H1 (cell line): ENCODE measurements at regions not wholly inside any gene's neighbourhood (a gene's known extent, or its start where the extent isn't known, plus 50 kb on each side); places are given as distances from the start of the nearest gene placed in this dataset.

Experiments
- CTCF ChIA-PET: fragments of 300-600 bp; sonication (Branson Sonifier 250); formaldehyde crosslinking; loops from one replicate; lab custom pipeline; 2021; ENCODE audit not compliant: partially characterized antibody; lab: Charles Lee
- POLR2A ChIA-PET: fragments of 300-600 bp; sonication (Branson Sonifier 250); formaldehyde crosslinking; loops from one replicate; lab custom pipeline; 2021; ENCODE audit warnings: inconsistent platforms; ENCODE audit not compliant: partially characterized antibody; lab: Charles Lee
- DNase-seq, 2 experiments: peaks; one replicate each; pipeline versions ENCODE4 v3.0.0 to v3.0.0-alpha.2; 2010 to 2022; ENCODE audit warnings: low spot score in 2 of 2, low read depth in 1 of 2, mixed read lengths in 1 of 2
- FAIRE-seq: peaks from 2 replicates; lab custom pipeline; 2011; peaks lifted over from hg19 to GRCh38; lab: Jason Lieb, UNC
- H2AFZ ChIP-seq: 2 replicates; pipeline ENCODE4 v1.8.1; 2012; ENCODE audit warnings: low read length, inconsistent platforms
- H2AK5ac ChIP-seq: 2 replicates; pipeline ENCODE4 v1.6.1; 2013; ENCODE audit warnings: low read depth, low read length
- H2BK120ac ChIP-seq: replicated peaks from 2 replicates; pipeline ENCODE3; 2013; ENCODE audit warnings: low read depth, low read length, inconsistent platforms
- H2BK12ac ChIP-seq: 2 replicates; pipeline ENCODE4 v1.6.1; 2013; ENCODE audit warnings: low read depth, low read length
- H2BK15ac ChIP-seq: 2 replicates; pipeline ENCODE4 v1.6.1; 2013; ENCODE audit warnings: low read length
- H2BK20ac ChIP-seq: 2 replicates; pipeline ENCODE4 v1.6.1; 2013; ENCODE audit warnings: low read length
- H2BK5ac ChIP-seq: 2 replicates; pipeline ENCODE4 v1.6.1; 2013; ENCODE audit warnings: low read depth, low read length
- H3K14ac ChIP-seq: 2 replicates; pipeline ENCODE4 v1.6.1; 2013; ENCODE audit warnings: inconsistent platforms; ENCODE audit not compliant: insufficient read length
- H3K18ac ChIP-seq: 2 replicates; pipeline ENCODE4 v1.6.1; 2013; ENCODE audit warnings: low read length; ENCODE audit errors: extremely low read depth
- H3K23ac ChIP-seq: 2 replicates; pipeline ENCODE4 v1.6.1; 2013; ENCODE audit warnings: inconsistent platforms; ENCODE audit not compliant: insufficient read length
- H3K23me2 ChIP-seq: 2 replicates; pipeline ENCODE4 v1.6.1; 2013; ENCODE audit warnings: low read depth, low read length
- H3K27ac ChIP-seq: 2 replicates; pipeline ENCODE4 v1.6.1; 2011; ENCODE audit warnings: low read depth, low read length, inconsistent platforms
- H3K27me3 ChIP-seq, 4 experiments: replicated peaks in 1 of 4; 1 replicate in 1 of 4; 2 replicates in 3 of 4; pipeline versions ENCODE4 v1.6.1 to v1.8.1; 2011 to 2013; ENCODE audit warnings: low read length in 3 of 4, mild to moderate bottlenecking in 3 of 4, inconsistent platforms in 2 of 4, mixed read lengths in 2 of 4, moderate library complexity in 1 of 4; ENCODE audit not compliant: control insufficient read depth in 3 of 4, insufficient read depth in 3 of 4; ENCODE audit errors: extremely low read depth in 1 of 4
- H3K36me3 ChIP-seq, 4 experiments: 2 replicates each; pipeline versions ENCODE4 v1.6.1 to v1.8.1; 2011 to 2013; ENCODE audit warnings: mild to moderate bottlenecking in 4 of 4, low read length in 3 of 4, moderate library complexity in 2 of 4, control low read depth in 1 of 4, inconsistent platforms in 1 of 4; ENCODE audit not compliant: insufficient read depth in 4 of 4, control insufficient read depth in 2 of 4
- H3K4ac ChIP-seq: replicated peaks from 2 replicates; pipeline ENCODE3; 2013; ENCODE audit warnings: low read length, low read depth, mixed read lengths, inconsistent platforms; ENCODE audit not compliant: insufficient read length
- H3K4me1 ChIP-seq, 4 experiments: replicated peaks in 1 of 4; 1 replicate in 1 of 4; 2 replicates in 3 of 4; pipeline versions ENCODE4 v1.6.1 to v1.8.1; 2011 to 2013; ENCODE audit warnings: low read length in 3 of 4, inconsistent platforms in 2 of 4, mixed read lengths in 1 of 4; ENCODE audit not compliant: insufficient read depth in 4 of 4, control insufficient read depth in 3 of 4
- H3K4me2 ChIP-seq, 2 experiments: 2 replicates each; pipeline versions ENCODE4 v1.6.1 to v1.8.1; 2011 to 2013; ENCODE audit warnings: low read depth in 2 of 2, low read length in 2 of 2, control low read depth in 1 of 2, inconsistent platforms in 1 of 2, mild to moderate bottlenecking in 1 of 2; ENCODE audit not compliant: insufficient read depth in 1 of 2
- H3K4me3 ChIP-seq, 4 experiments: fragments of 200-600, 300-600 bp in 1 of 4; sonication (generic), shearing (Covaris generic), sonication (Bioruptor Twin) in 1 of 4; 2 replicates each; pipeline versions ENCODE4 v1.5.1 to v1.8.1; 2011 to 2016; ENCODE audit warnings: low read length in 4 of 4, low read depth in 3 of 4, control low read depth in 2 of 4, inconsistent platforms in 2 of 4, mild to moderate bottlenecking in 2 of 4, mixed read lengths in 1 of 4, moderate library complexity in 1 of 4; ENCODE audit not compliant: insufficient read depth in 2 of 4; ENCODE audit errors: extremely low read depth in 1 of 4
- H3K56ac ChIP-seq: replicated peaks from 2 replicates; pipeline ENCODE3; 2013; ENCODE audit warnings: low read depth, mild to moderate bottlenecking, mixed read lengths, low read length, inconsistent platforms; ENCODE audit not compliant: insufficient read length
- H3K79me1 ChIP-seq: 2 replicates; pipeline ENCODE4 v1.6.1; 2013; ENCODE audit warnings: low read depth, low read length, control low read depth
- H3K79me2 ChIP-seq, 2 experiments: 2 replicates each; pipeline versions ENCODE4 v1.6.1 to v1.8.1; 2012 to 2013; ENCODE audit warnings: low read length in 2 of 2, mild to moderate bottlenecking in 2 of 2, inconsistent platforms in 1 of 2; ENCODE audit not compliant: insufficient read depth in 2 of 2, control insufficient read depth in 1 of 2
- H3K9ac ChIP-seq, 4 experiments: replicated peaks in 1 of 4; 1 replicate in 1 of 4; 2 replicates in 3 of 4; pipeline versions ENCODE4 v1.6.1 to v1.8.1; 2011 to 2013; ENCODE audit warnings: low read depth in 3 of 4, low read length in 3 of 4, control low read depth in 2 of 4, mild to moderate bottlenecking in 2 of 4, moderate library complexity in 2 of 4, inconsistent platforms in 1 of 4; ENCODE audit errors: extremely low read depth in 1 of 4
- H3K9me3 ChIP-seq, 2 experiments: 2 replicates each; pipeline versions ENCODE4 v1.6.1 to v1.8.1; 2012 to 2013; ENCODE audit warnings: mild to moderate bottlenecking in 2 of 2, moderate library complexity in 2 of 2, control low read depth in 1 of 2, inconsistent platforms in 1 of 2, low read depth in 1 of 2, low read length in 1 of 2, mixed read lengths in 1 of 2; ENCODE audit not compliant: insufficient read depth in 2 of 2
- H4K20me1 ChIP-seq, 2 experiments: replicated peaks in 1 of 2; 2 replicates each; pipeline versions ENCODE3 to v1.8.1; 2011 to 2013; ENCODE audit warnings: inconsistent platforms in 2 of 2, low read length in 2 of 2, mild to moderate bottlenecking in 1 of 2; ENCODE audit not compliant: insufficient read depth in 2 of 2, control insufficient read depth in 1 of 2
- H4K5ac ChIP-seq: 2 replicates; pipeline ENCODE4 v1.6.1; 2013; ENCODE audit warnings: low read length, low read depth, mixed read lengths, inconsistent platforms; ENCODE audit not compliant: insufficient read length
- H4K8ac ChIP-seq: 2 replicates; pipeline ENCODE4 v1.8.0; 2013; ENCODE audit warnings: mild to moderate bottlenecking, moderate library complexity, low read length, inconsistent platforms; ENCODE audit not compliant: insufficient read depth; ENCODE audit errors: extremely low read depth
- H4K91ac ChIP-seq: replicated peaks from 2 replicates; pipeline ENCODE3; 2013; ENCODE audit warnings: low read length, mixed read lengths, inconsistent platforms; ENCODE audit not compliant: insufficient read length
- ASH2L ChIP-seq: fragments of 200-600, 300-600 bp; sonication (generic); IDR thresholded peaks from one replicate; pipeline ENCODE4 v1.7.1; 2017; ENCODE audit warnings: low read length
- BRCA1 ChIP-seq: IDR thresholded peaks from 2 replicates; pipeline ENCODE4 v1.6.1; 2012; ENCODE audit warnings: low read depth, low read length, improper control_type of control experiment
- CBX8 ChIP-seq: fragments of 300-800, 300-1000 bp; sonication (generic); IDR thresholded peaks from 2 replicates; pipeline ENCODE4 v1.7.1; 2016; ENCODE audit warnings: low read depth, low read length, borderline replicate concordance
- CEBPB ChIP-seq: IDR thresholded peaks from 2 replicates; pipeline ENCODE4 v1.6.1; 2012; ENCODE audit warnings: low read depth, low read length
- EGR1 ChIP-seq: IDR thresholded peaks from 2 replicates; pipeline ENCODE4 v1.6.1; 2011; ENCODE audit warnings: low read depth, low read length, borderline replicate concordance
- EZH2 ChIP-seq: fragments of 200-600 bp; sonication (generic); IDR thresholded peaks from 2 replicates; pipeline ENCODE4 v1.7.1; 2012; ENCODE audit warnings: low read depth, mild to moderate bottlenecking, moderate library complexity, low read length, inconsistent platforms; ENCODE audit not compliant: severe bottlenecking
- HDAC2 ChIP-seq, 2 experiments: fragments of 300-600 bp in 1 of 2; sonication (generic) in 1 of 2; IDR thresholded peaks; 2 replicates each; pipeline ENCODE4 v1.6.1; 2011 to 2012; ENCODE audit warnings: low read depth in 2 of 2, low read length in 2 of 2, mild to moderate bottlenecking in 2 of 2, moderate library complexity in 2 of 2, borderline replicate concordance in 1 of 2, inconsistent platforms in 1 of 2
- KDM1A ChIP-seq: fragments of 200-600, 300-600 bp; sonication (generic); IDR thresholded peaks from 2 replicates; pipeline ENCODE4 v1.7.1; 2016; ENCODE audit warnings: mild to moderate bottlenecking, low read length, borderline replicate concordance
- KDM5A ChIP-seq: fragments of 200-600 bp; IDR thresholded peaks from 2 replicates; pipeline ENCODE4 v1.7.1; 2012; ENCODE audit warnings: mild to moderate bottlenecking, low read length, inconsistent platforms, mixed read lengths
- MAX ChIP-seq: IDR thresholded peaks from 2 replicates; pipeline ENCODE4 v1.6.1; 2012; ENCODE audit warnings: inconsistent platforms
- PHF8 ChIP-seq: fragments of 200-600 bp; sonication (generic); conservative IDR thresholded peaks from 2 replicates; pipeline ENCODE4 v1.7.1; 2012; ENCODE audit warnings: low read depth, mild to moderate bottlenecking, inconsistent platforms, low read length, moderate library complexity
- RXRA ChIP-seq: IDR thresholded peaks from 2 replicates; pipeline ENCODE4 v1.6.1; 2011; ENCODE audit warnings: low read depth, mild to moderate bottlenecking, low read length, moderate library complexity; ENCODE audit not compliant: insufficient read depth
- TAF1 ChIP-seq: IDR thresholded peaks from 2 replicates; pipeline ENCODE4 v1.6.1; 2011; ENCODE audit warnings: mild to moderate bottlenecking, low read depth, low read length
- TAF7 ChIP-seq: optimal IDR thresholded peaks from 2 replicates; pipeline ENCODE3; 2011; ENCODE audit warnings: low read depth, mild to moderate bottlenecking, inconsistent platforms, low read length, moderate library complexity, borderline replicate concordance
- TCF12 ChIP-seq: IDR thresholded peaks from 2 replicates; pipeline ENCODE4 v1.6.1; 2011; ENCODE audit warnings: low read depth, mild to moderate bottlenecking, low read length
- WGBS, 2 experiments: shearing (Covaris generic) in 1 of 2; methylation state at CpG; one replicate each; pipeline versions ENCODE4 v1.1.6 to v1.1.7; 2013 to 2015; ENCODE audit warnings: low lambda C conversion rate in 2 of 2, mixed read lengths in 2 of 2, inconsistent platforms in 1 of 2, low coverage in 1 of 2, missing lambda C conversion rate in 1 of 2; ENCODE audit not compliant: insufficient replicate concordance in 2 of 2, insufficient coverage in 1 of 2, insufficient read length in 1 of 2; ENCODE audit errors: extremely low coverage in 1 of 2, missing lambda C conversion rate in 1 of 2; 5-methylcytosine and 5-hydroxymethylcytosine counted together

- H3K23ac ChIP-seq = no peak overlapping the region
- H3K79me1 ChIP-seq = no peaks in the 10 kb centered on the region
- H3K18ac ChIP-seq = no peak overlapping the region
- no peak overlapping the region for H2BK5ac ChIP-seq
- no peaks in the 10 kb centered on the region for H3K23me2 ChIP-seq
- no peak overlapping the region for H2BK15ac ChIP-seq
- ChIA-PET CTCF (interaction anchor here (1.0 kb wide), 1 partner anchor 172 kb away, joined by 3 read pairs; no protein-coding TSS in a partner anchor), POLR2A (no interaction called here)
- no peaks in the 10 kb centered on the region for H3K4me1 ChIP-seq
- H3K27ac ChIP-seq = no peak overlapping the region
- H3K56ac ChIP-seq = no peak overlapping the region
- H3K36me3 ChIP-seq = no peaks in the 10 kb centered on the region
- H2AFZ ChIP-seq = no peak overlapping the region
- no peak overlapping the region for H2AK5ac ChIP-seq
- H3K9me3 ChIP-seq = no peaks in the 10 kb centered on the region
- H4K20me1 ChIP-seq = no peaks in the 10 kb centered on the region
- H2BK20ac ChIP-seq = no peak overlapping the region
- WGBS, 2 experiments = 94% methylated on average over 3 of the region's 3 CpGs; no CpG with 5 or more reads in 1 of the 2 experiments
- no peak for FAIRE-seq
- H4K5ac ChIP-seq = no peak overlapping the region
- H3K4ac ChIP-seq = no peak overlapping the region
- no peak overlapping the region for H2BK12ac ChIP-seq
- H3K79me2 ChIP-seq = no peaks in the 10 kb centered on the region
- H3K9ac ChIP-seq = no peak overlapping the region
- no peak overlapping the region for H3K4me3 ChIP-seq
- no peak overlapping the region for H4K8ac ChIP-seq
- H2BK120ac ChIP-seq = no peak overlapping the region
- no peak overlapping the region for H3K4me2 ChIP-seq
- H3K14ac ChIP-seq = no peak overlapping the region
- H3K27me3 ChIP-seq = peaks cover 0 to 2% (median 0%) of the 10 kb centered on the region in 4 experiments; a peak in 2 of 7 replicates
- DNase-seq = no peak
- no peak overlapping the region for H4K91ac ChIP-seq
- no peak for TF ChIP-seq HDAC2 (IDR thresholded peaks at IDR 0.05; ENCODE audit: borderline replicate concordance in 1 of 2, low read depth in 2 of 2, low read length in 2 of 2)
- TF ChIP-seq TCF12 = no peak
- no peak for TF ChIP-seq RXRA
- no peak for TF ChIP-seq TAF1
- no peak for TF ChIP-seq KDM5A
- TF ChIP-seq EGR1 = no peak
- no peak for TF ChIP-seq CBX8
- no peak for TF ChIP-seq MAX
- TF ChIP-seq CEBPB = no peak
- no peak for TF ChIP-seq TAF7
- TF ChIP-seq KDM1A = no peak
- no peak for TF ChIP-seq PHF8
- no peak for TF ChIP-seq ASH2L
- no peak for TF ChIP-seq EZH2
- TF ChIP-seq BRCA1 = no peak
These were observed 148.9 kb downstream of the ETS2 start for GRCh38 chr21:38954588-38955004.
